ENCODE measurements at regions not wholly inside any gene's neighbourhood (a gene's known extent, or its start where the extent isn't known, plus 50 kb on each side); places are given as distances from the start of the nearest gene placed in this dataset.

GRCh38 chr15:48021336-48022086 lies 99.3 kb upstream of the SLC24A5 start:
- Mint-ChIP-seq H3K9me3 (no peaks in the 10 kb centered on the region), H3K36me3 (ENCODE audit: low read depth) (no peaks in the 10 kb centered on the region), H3K4me3 (ENCODE audit: low read depth) (no peak overlapping the region), H3K27ac (no peak overlapping the region), H3K4me1 (ENCODE audit: low read depth) (peaks cover 3% of the 10 kb centered on the region), H3K27me3 (ENCODE audit: low read depth) (peaks cover 3% of the 10 kb centered on the region)
- no peak for DNase-seq (ENCODE audit: low spot score)
- intact Hi-C loops (cut with micrococcal nuclease): no loop called here

- intact Hi-C loops (cut with micrococcal nuclease): no loop called here
- DNase-seq (ENCODE audit: low spot score): no peak
- Mint-ChIP-seq H3K36me3 (ENCODE audit: low read depth) (no peaks in the 10 kb centered on the region), H3K9me3 (no peaks in the 10 kb centered on the region), H3K27me3 (ENCODE audit: low read depth) (peaks cover 4% of the 10 kb centered on the region), H3K4me3 (ENCODE audit: low read depth) (no peak overlapping the region), H3K4me1 (ENCODE audit: low read depth) (peaks cover 3% of the 10 kb centered on the region), H3K27ac (no peak overlapping the region)
These were observed 95.7 kb upstream of the SLC24A5 start for GRCh38 chr15:48025118-48025517.

GRCh38 chr15:48028712-48029111 lies 92.1 kb upstream of the SLC24A5 start:
- H3K27me3 Mint-ChIP-seq (ENCODE audit: low read depth): peaks cover 4% of the 10 kb centered on the region

GRCh38 chr15:48029642-48030041 lies 91.1 kb upstream of the SLC24A5 start:
- Mint-ChIP-seq H3K27me3 (ENCODE audit: low read depth) (peaks cover 4% of the 10 kb centered on the region), H3K4me3 (ENCODE audit: low read depth) (no peak overlapping the region), H3K4me1 (ENCODE audit: low read depth) (no peaks in the 10 kb centered on the region), H3K36me3 (ENCODE audit: low read depth) (no peaks in the 10 kb centered on the region), H3K27ac (no peak overlapping the region), H3K9me3 (no peaks in the 10 kb centered on the region)
- intact Hi-C loops (cut with micrococcal nuclease): no loop called here
- no peak for DNase-seq (ENCODE audit: low spot score)

More at GRCh38 chr15:48028712-48029111, 92.1 kb upstream of the SLC24A5 start:
- no peak overlapping the region for H3K4me3 Mint-ChIP-seq (ENCODE audit: low read depth)
- H3K36me3 Mint-ChIP-seq (ENCODE audit: low read depth): no peaks in the 10 kb centered on the region
- no peak for DNase-seq (ENCODE audit: low spot score)
- H3K4me1 Mint-ChIP-seq (ENCODE audit: low read depth): no peaks in the 10 kb centered on the region
- no peaks in the 10 kb centered on the region for H3K9me3 Mint-ChIP-seq
- intact Hi-C loops (cut with micrococcal nuclease): no loop called here
- no peak overlapping the region for H3K27ac Mint-ChIP-seq

- H3K27ac Mint-ChIP-seq: no peak overlapping the region
- no peak for DNase-seq (ENCODE audit: low spot score)
- H3K4me3 Mint-ChIP-seq (ENCODE audit: low read depth): no peak overlapping the region
- intact Hi-C loops (cut with micrococcal nuclease): no loop called here
- no peaks in the 10 kb centered on the region for H3K9me3 Mint-ChIP-seq
- peaks cover 2% of the 10 kb centered on the region for H3K27me3 Mint-ChIP-seq (ENCODE audit: low read depth)
- no peaks in the 10 kb centered on the region for H3K4me1 Mint-ChIP-seq (ENCODE audit: low read depth)
- H3K36me3 Mint-ChIP-seq (ENCODE audit: low read depth): no peaks in the 10 kb centered on the region
These were observed 89.3 kb upstream of the SLC24A5 start for GRCh38 chr15:48031466-48031865.

- intact Hi-C loops (cut with micrococcal nuclease): no loop called here
- H3K9me3 Mint-ChIP-seq: no peaks in the 10 kb centered on the region
- no peak overlapping the region for H3K4me3 Mint-ChIP-seq (ENCODE audit: low read depth)
- H3K27me3 Mint-ChIP-seq (ENCODE audit: low read depth): peaks cover 1% of the 10 kb centered on the region
- no peaks in the 10 kb centered on the region for H3K36me3 Mint-ChIP-seq (ENCODE audit: low read depth)
- no peak for DNase-seq (ENCODE audit: low spot score)
- H3K4me1 Mint-ChIP-seq (ENCODE audit: low read depth): no peaks in the 10 kb centered on the region
- H3K27ac Mint-ChIP-seq: no peak overlapping the region
These were observed 88.8 kb upstream of the SLC24A5 start for GRCh38 chr15:48031973-48032372.

GRCh38 chr15:48032911-48033310 lies 87.9 kb upstream of the SLC24A5 start:
- no peaks in the 10 kb centered on the region for H3K36me3 Mint-ChIP-seq (ENCODE audit: low read depth)
- peaks cover 1% of the 10 kb centered on the region for H3K27me3 Mint-ChIP-seq (ENCODE audit: low read depth)
- no peaks in the 10 kb centered on the region for H3K4me1 Mint-ChIP-seq (ENCODE audit: low read depth)
- H3K27ac Mint-ChIP-seq: no peak overlapping the region
- DNase-seq (ENCODE audit: low spot score): no peak
- H3K4me3 Mint-ChIP-seq (ENCODE audit: low read depth): no peak overlapping the region
- intact Hi-C loops (cut with micrococcal nuclease): no loop called here
- no peaks in the 10 kb centered on the region for H3K9me3 Mint-ChIP-seq

GRCh38 chr15:48038221-48038620 lies 82.6 kb upstream of the SLC24A5 start:
- H3K27ac Mint-ChIP-seq: no peak overlapping the region
- no peak overlapping the region for H3K4me3 Mint-ChIP-seq (ENCODE audit: low read depth)
- no peaks in the 10 kb centered on the region for H3K36me3 Mint-ChIP-seq (ENCODE audit: low read depth)
- DNase-seq (ENCODE audit: low spot score): no peak
- intact Hi-C loops (cut with micrococcal nuclease): no loop called here
- H3K9me3 Mint-ChIP-seq: no peaks in the 10 kb centered on the region
- no peaks in the 10 kb centered on the region for H3K4me1 Mint-ChIP-seq (ENCODE audit: low read depth)
- H3K27me3 Mint-ChIP-seq (ENCODE audit: low read depth): peaks cover 3% of the 10 kb centered on the region

GRCh38 chr15:48040166-48040817 lies 80.5 kb upstream of the SLC24A5 start:
- no peak for DNase-seq (ENCODE audit: low spot score)
- Mint-ChIP-seq H3K4me1 (ENCODE audit: low read depth) (no peaks in the 10 kb centered on the region), H3K27me3 (ENCODE audit: low read depth) (peaks cover 3% of the 10 kb centered on the region), H3K9me3 (no peaks in the 10 kb centered on the region), H3K27ac (no peak overlapping the region), H3K4me3 (ENCODE audit: low read depth) (no peak overlapping the region), H3K36me3 (ENCODE audit: low read depth) (no peaks in the 10 kb centered on the region)
- intact Hi-C loops (cut with micrococcal nuclease): no loop called here

- DNase-seq (ENCODE audit: low spot score): no peak
- H3K4me3 Mint-ChIP-seq (ENCODE audit: low read depth): no peak overlapping the region
- intact Hi-C loops (cut with micrococcal nuclease): no loop called here
- H3K4me1 Mint-ChIP-seq (ENCODE audit: low read depth): no peaks in the 10 kb centered on the region
- H3K36me3 Mint-ChIP-seq (ENCODE audit: low read depth): no peaks in the 10 kb centered on the region
- peaks cover 3% of the 10 kb centered on the region for H3K27me3 Mint-ChIP-seq (ENCODE audit: low read depth)
- no peak overlapping the region for H3K27ac Mint-ChIP-seq
- no peaks in the 10 kb centered on the region for H3K9me3 Mint-ChIP-seq
These were observed 79.3 kb upstream of the SLC24A5 start for GRCh38 chr15:48041454-48041853.

- Mint-ChIP-seq H3K27me3 (ENCODE audit: low read depth) (peaks cover 3% of the 10 kb centered on the region), H3K4me3 (ENCODE audit: low read depth) (no peak overlapping the region), H3K36me3 (ENCODE audit: low read depth) (no peaks in the 10 kb centered on the region), H3K4me1 (ENCODE audit: low read depth) (no peaks in the 10 kb centered on the region), H3K9me3 (no peaks in the 10 kb centered on the region), H3K27ac (no peak overlapping the region)
- DNase-seq (ENCODE audit: low spot score): no peak
- intact Hi-C loops (cut with micrococcal nuclease): no loop called here
These were observed 73.9 kb upstream of the SLC24A5 start for GRCh38 chr15:48046813-48047438.

GRCh38 chr15:48049736-48050135 lies 71.1 kb upstream of the SLC24A5 start:
- Mint-ChIP-seq H3K4me3 (ENCODE audit: low read depth) (no peak overlapping the region), H3K36me3 (ENCODE audit: low read depth) (no peaks in the 10 kb centered on the region), H3K9me3 (no peaks in the 10 kb centered on the region), H3K27me3 (ENCODE audit: low read depth) (peaks cover 8% of the 10 kb centered on the region), H3K27ac (no peak overlapping the region), H3K4me1 (ENCODE audit: low read depth) (no peaks in the 10 kb centered on the region)
- intact Hi-C loops (cut with micrococcal nuclease): no loop called here
- DNase-seq (ENCODE audit: low spot score): no peak

GRCh38 chr15:48052946-48053345 lies 67.8 kb upstream of the SLC24A5 start:
- no peak for DNase-seq (ENCODE audit: low spot score)
- Mint-ChIP-seq H3K36me3 (ENCODE audit: low read depth) (no peaks in the 10 kb centered on the region), H3K27ac (no peak overlapping the region), H3K27me3 (ENCODE audit: low read depth) (peaks cover 8% of the 10 kb centered on the region), H3K4me1 (ENCODE audit: low read depth) (no peaks in the 10 kb centered on the region), H3K4me3 (ENCODE audit: low read depth) (no peak overlapping the region), H3K9me3 (no peaks in the 10 kb centered on the region)
- intact Hi-C loops (cut with micrococcal nuclease): no loop called here

Measured in activated T-helper 2 cell treated with anti-CD3 and anti-CD28 coated beads, Interferon-gamma antibody, Interleukin-2, Interleukin-4, amounts not matched to agents 10 μg/mL and 5 μg/mL and 100 μg/mL, durations not matched to agents 14 hours and 24 hours and 36 hours (primary cell).